ENCODE measurements at regions not wholly inside any gene's neighbourhood (a gene's known extent, or its start where the extent isn't known, plus 50 kb on each side); places are given as distances from the start of the nearest gene placed in this dataset.

- DNase-seq (ENCODE audit: low read depth) = peak; percentile 46
- TF ChIP-seq CTCF (conservative IDR thresholded peaks at IDR 0.05; ENCODE audit: low read length) = peak; percentile 74
- no peak overlapping the region for H3K4me3 ChIP-seq (ENCODE audit: low read length)
These were observed 111.9 kb upstream of the GGTLC1 start for GRCh38 chr20:24100370-24101011.

GRCh38 chr20:24098886-24099285 is 110.3 kb upstream of the GGTLC1 start:
- TF ChIP-seq CTCF (conservative IDR thresholded peaks at IDR 0.05; ENCODE audit: low read length) = no peak
- peak; percentile 27 for DNase-seq (ENCODE audit: low read depth)
- no peak overlapping the region for H3K4me3 ChIP-seq (ENCODE audit: low read length)

- no peak overlapping the region for H3K4me3 ChIP-seq (ENCODE audit: low read length)
- no peak for DNase-seq (ENCODE audit: low read depth)
- TF ChIP-seq CTCF (conservative IDR thresholded peaks at IDR 0.05; ENCODE audit: low read length) = no peak
These were observed 109.1 kb upstream of the GGTLC1 start for GRCh38 chr20:24097506-24098245.

- H3K4me3 ChIP-seq (ENCODE audit: low read length) = no peak overlapping the region
- TF ChIP-seq CTCF (conservative IDR thresholded peaks at IDR 0.05; ENCODE audit: low read length) = no peak
- DNase-seq (ENCODE audit: low read depth) = no peak
These were observed 108.4 kb upstream of the GGTLC1 start for GRCh38 chr20:24096864-24097450.

- H3K4me3 ChIP-seq (ENCODE audit: low read length) = no peak overlapping the region
- no peak for TF ChIP-seq CTCF (conservative IDR thresholded peaks at IDR 0.05; ENCODE audit: low read length)
- DNase-seq (ENCODE audit: low read depth) = no peak
These were observed 107.7 kb upstream of the GGTLC1 start for GRCh38 chr20:24096264-24096663.

- H3K4me3 ChIP-seq (ENCODE audit: low read length) = no peak overlapping the region
- no peak for DNase-seq (ENCODE audit: low read depth)
- no peak for TF ChIP-seq CTCF (conservative IDR thresholded peaks at IDR 0.05; ENCODE audit: low read length)
These were observed 107.2 kb upstream of the GGTLC1 start for GRCh38 chr20:24095756-24096155.

GRCh38 chr20:24095303-24095702 is 106.7 kb upstream of the GGTLC1 start:
- H3K4me3 ChIP-seq (ENCODE audit: low read length) = no peak overlapping the region
- no peak for TF ChIP-seq CTCF (conservative IDR thresholded peaks at IDR 0.05; ENCODE audit: low read length)
- DNase-seq (ENCODE audit: low read depth) = no peak

All from AG10803 (cell line).